Peyer's patch (tissue), 4 donors: ENCODE measurements at regions not wholly inside any gene's neighbourhood (a gene's known extent, or its start where the extent isn't known, plus 50 kb on each side); places are given as distances from the start of the nearest gene placed in this dataset.

Experiments
- DNase-seq, 3 donors: peaks; one replicate each; pipeline ENCODE4 v3.0.0-alpha.2; 2017 to 2019
- H3K27ac ChIP-seq, 4 donors: fragments of 200-600 bp; sonication (generic); one replicate each; pipeline ENCODE4 v1.5.1; 2016 to 2019
- H3K27me3 ChIP-seq, 2 donors: fragments of 200-600 bp; sonication (generic); one replicate each; pipeline ENCODE4 v1.5.1; 2019
- H3K36me3 ChIP-seq, 3 donors: fragments of 200-600 bp; sonication (generic); one replicate each; pipeline ENCODE4 v1.5.1; 2016 to 2019
- H3K4me1 ChIP-seq, 4 donors: fragments of 200-600 bp; sonication (generic); one replicate each; pipeline ENCODE4 v1.5.1; 2016 to 2019
- H3K4me3 ChIP-seq, 4 donors: fragments of 200-600 bp; sonication (generic); 1 replicate in 3 of 4; 2 replicates in 1 of 4; pipeline ENCODE4 v1.5.1; 2016 to 2019; ENCODE audit warnings: mild to moderate bottlenecking in 1 of 4
- H3K9me3 ChIP-seq, 4 donors: fragments of 200-600 bp; sonication (generic); one replicate each; pipeline ENCODE4 v1.5.1; 2016 to 2019; ENCODE audit warnings: mild to moderate bottlenecking in 1 of 4
- POLR2A ChIP-seq, 2 donors: fragments of 450-650 bp; IDR thresholded peaks; one replicate each; pipeline ENCODE4 v1.5.1; 2017; ENCODE audit warnings: antibody characterized with exemption in 2 of 2, mild to moderate bottlenecking in 2 of 2, moderate library complexity in 2 of 2
- TF ChIP-seq, protein P1 (sequence below), 6 experiments: fragments of 450-650 bp in 4 of 6; fragments of 200-600 bp in 2 of 6; sonication (generic) in 1 of 6; IDR thresholded peaks; one replicate each; pipeline ENCODE4 v1.5.1; 2017 to 2019; ENCODE audit warnings: antibody characterized with exemption in 6 of 6, mild to moderate bottlenecking in 3 of 6, moderate library complexity in 1 of 6

DNA sequence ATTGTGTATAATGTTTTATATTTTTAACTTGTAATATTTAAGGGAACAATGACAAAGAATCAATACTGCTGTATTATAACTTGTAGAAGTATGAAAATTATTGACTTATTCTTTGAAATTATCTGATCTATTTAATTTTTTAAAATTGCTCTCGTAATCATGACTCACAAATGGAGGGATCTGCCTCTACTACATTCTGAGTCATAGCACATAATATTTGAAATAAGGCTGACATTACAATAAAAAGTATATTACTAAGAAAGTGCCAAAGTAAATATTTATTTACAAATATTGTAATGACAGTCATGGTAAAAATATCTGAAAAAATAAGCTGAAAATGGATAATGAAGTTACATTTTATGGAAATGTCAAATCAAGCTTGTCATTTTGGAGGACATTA is 1144.6 kb upstream of the CDH2 start:
- DNase-seq: no peak
- H3K4me1 ChIP-seq: no peaks in the 10 kb centered on the region
- no peaks in the 10 kb centered on the region for H3K36me3 ChIP-seq
- TF ChIP-seq POLR2A (IDR thresholded peaks at IDR 0.05): no peak
- TF ChIP-seq, protein P1, sequence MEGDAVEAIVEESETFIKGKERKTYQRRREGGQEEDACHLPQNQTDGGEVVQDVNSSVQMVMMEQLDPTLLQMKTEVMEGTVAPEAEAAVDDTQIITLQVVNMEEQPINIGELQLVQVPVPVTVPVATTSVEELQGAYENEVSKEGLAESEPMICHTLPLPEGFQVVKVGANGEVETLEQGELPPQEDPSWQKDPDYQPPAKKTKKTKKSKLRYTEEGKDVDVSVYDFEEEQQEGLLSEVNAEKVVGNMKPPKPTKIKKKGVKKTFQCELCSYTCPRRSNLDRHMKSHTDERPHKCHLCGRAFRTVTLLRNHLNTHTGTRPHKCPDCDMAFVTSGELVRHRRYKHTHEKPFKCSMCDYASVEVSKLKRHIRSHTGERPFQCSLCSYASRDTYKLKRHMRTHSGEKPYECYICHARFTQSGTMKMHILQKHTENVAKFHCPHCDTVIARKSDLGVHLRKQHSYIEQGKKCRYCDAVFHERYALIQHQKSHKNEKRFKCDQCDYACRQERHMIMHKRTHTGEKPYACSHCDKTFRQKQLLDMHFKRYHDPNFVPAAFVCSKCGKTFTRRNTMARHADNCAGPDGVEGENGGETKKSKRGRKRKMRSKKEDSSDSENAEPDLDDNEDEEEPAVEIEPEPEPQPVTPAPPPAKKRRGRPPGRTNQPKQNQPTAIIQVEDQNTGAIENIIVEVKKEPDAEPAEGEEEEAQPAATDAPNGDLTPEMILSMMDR (IDR thresholded peaks at IDR 0.05): no peak
- H3K4me3 ChIP-seq: no peak overlapping the region
- H3K27ac ChIP-seq: no peak overlapping the region
- no peaks in the 10 kb centered on the region for H3K27me3 ChIP-seq
- no peaks in the 10 kb centered on the region for H3K9me3 ChIP-seq

DNA sequence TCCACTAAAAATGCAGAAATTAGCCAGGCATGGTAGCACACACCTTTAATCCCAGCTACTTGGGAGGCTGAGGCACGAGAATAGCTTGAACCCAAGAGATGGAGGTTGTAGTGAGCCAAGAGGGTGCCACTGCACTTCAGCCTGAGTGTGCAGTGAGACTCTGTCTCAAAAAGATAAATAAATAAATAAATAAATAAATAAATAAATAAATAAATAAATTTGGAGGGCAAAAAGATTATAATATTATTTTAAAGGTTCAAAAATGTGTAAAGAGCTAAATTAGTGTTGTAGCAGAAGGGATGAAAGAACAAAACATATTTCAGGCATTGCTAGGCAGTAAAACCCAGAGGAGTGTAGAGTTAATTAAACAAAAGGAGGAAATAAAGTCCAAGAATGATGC is 1136.4 kb upstream of the CDH2 start:
- Histone ChIP-seq H3K27me3 (no peaks in the 10 kb centered on the region), H3K9me3 (peaks cover 0 to 8% (median 0%) of the 10 kb centered on the region in 4 donors), H3K4me3 (no peak overlapping the region), H3K36me3 (no peaks in the 10 kb centered on the region), H3K27ac (no peak overlapping the region), H3K4me1 (no peaks in the 10 kb centered on the region)
- no peak for DNase-seq
- no peak for TF ChIP-seq POLR2A (IDR thresholded peaks at IDR 0.05)
- TF ChIP-seq, protein P1 (IDR thresholded peaks at IDR 0.05): no peak

DNA sequence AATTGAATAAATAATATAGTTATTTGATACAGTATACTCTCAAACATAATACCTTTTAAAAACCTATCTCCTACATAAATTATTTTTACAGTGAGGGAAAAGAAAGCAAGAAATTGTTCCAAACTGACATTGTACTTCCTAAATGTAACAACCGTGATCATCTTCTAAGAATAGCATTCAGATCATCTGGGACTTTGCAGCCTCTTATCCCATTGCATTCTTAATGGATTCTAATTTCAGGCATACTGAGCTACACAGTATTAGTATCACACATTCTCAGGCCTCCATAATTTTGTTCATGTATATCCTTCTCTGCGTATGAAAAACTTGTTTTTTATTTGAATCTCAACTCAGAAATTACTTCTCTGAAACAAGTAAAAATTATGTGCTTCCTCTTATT is 1134.7 kb upstream of the CDH2 start:
- TF ChIP-seq, protein P1 (IDR thresholded peaks at IDR 0.05): no peak
- TF ChIP-seq POLR2A (IDR thresholded peaks at IDR 0.05): no peak
- DNase-seq: no peak
- no peak overlapping the region for H3K4me3 ChIP-seq
- H3K27me3 ChIP-seq: no peaks in the 10 kb centered on the region
- H3K27ac ChIP-seq: no peak overlapping the region
- H3K4me1 ChIP-seq: no peaks in the 10 kb centered on the region
- no peaks in the 10 kb centered on the region for H3K36me3 ChIP-seq
- peaks cover 0 to 8% (median 0%) of the 10 kb centered on the region in 4 donors for H3K9me3 ChIP-seq

DNA sequence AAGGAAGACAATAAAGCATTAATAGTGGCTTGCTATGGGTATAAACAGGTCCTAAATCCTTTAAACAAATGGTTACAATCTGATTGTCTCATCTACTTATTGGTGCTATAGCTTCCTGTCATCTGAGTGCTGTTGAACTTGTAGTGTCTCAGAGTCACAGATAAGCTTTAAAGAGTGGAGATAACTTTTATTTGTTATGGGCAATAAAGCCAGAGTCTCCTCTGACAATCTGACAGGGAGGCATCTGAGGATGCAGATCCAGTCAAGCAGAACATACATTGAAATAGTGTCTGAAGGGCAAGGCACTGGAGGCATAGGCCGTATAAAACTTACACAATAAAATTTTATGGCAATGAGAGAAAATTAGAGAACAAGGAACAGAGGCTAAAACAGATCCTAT is 1132.4 kb upstream of the CDH2 start:
- Histone ChIP-seq H3K27me3 (no peaks in the 10 kb centered on the region), H3K4me1 (no peaks in the 10 kb centered on the region), H3K9me3 (peaks cover 0 to 5% (median 0%) of the 10 kb centered on the region in 4 donors), H3K27ac (no peak overlapping the region), H3K4me3 (no peak overlapping the region), H3K36me3 (no peaks in the 10 kb centered on the region)
- no peak for DNase-seq
- no peak for TF ChIP-seq POLR2A (IDR thresholded peaks at IDR 0.05)
- TF ChIP-seq, protein P1 (IDR thresholded peaks at IDR 0.05): no peak

DNA sequence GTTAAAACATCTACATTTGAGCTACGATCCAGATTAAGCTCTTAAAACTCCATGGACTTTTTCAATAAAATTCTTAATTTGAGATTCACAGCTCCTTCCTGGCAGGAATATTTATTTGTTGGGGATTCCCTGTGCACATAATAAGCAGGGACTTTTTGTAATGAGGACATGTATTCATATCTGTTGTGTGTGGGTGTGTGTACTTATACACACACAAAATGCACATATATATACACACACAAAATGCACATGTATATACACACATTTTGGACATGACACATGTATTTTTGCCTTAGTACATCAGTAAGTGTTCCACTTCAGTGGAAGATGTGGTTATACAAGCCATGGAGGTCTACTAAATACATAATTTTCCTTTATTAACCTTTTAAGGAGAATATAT is 1131.1 kb upstream of the CDH2 start:
- Histone ChIP-seq H3K9me3 (peaks cover 0 to 5% (median 0%) of the 10 kb centered on the region in 4 donors), H3K4me3 (no peak overlapping the region), H3K4me1 (no peaks in the 10 kb centered on the region), H3K27ac (no peak overlapping the region), H3K36me3 (no peaks in the 10 kb centered on the region), H3K27me3 (no peaks in the 10 kb centered on the region)
- no peak for DNase-seq
- TF ChIP-seq, protein P1 (IDR thresholded peaks at IDR 0.05): no peak
- TF ChIP-seq POLR2A (IDR thresholded peaks at IDR 0.05): no peak

DNA sequence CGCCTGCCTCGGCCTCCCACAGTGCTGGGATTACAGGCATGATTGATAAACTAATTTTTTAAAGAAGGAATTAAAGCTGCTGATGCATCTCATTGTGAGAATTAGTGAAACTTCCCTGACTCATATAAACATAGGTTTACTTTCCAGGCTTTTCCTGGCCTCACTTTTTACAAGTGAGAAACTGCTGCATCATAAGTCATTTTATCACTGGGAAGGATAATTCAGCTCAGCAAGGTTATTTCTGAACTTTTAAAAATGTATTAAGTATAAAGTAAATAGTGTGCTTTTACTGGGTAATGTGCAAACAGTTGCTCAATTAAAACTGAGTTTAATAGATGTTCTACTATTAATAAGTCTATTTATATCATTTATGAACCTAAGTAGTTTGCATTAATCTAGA is 1130.3 kb upstream of the CDH2 start:
- Histone ChIP-seq H3K36me3 (no peaks in the 10 kb centered on the region), H3K27ac (no peak overlapping the region), H3K9me3 (peaks cover 0 to 5% (median 0%) of the 10 kb centered on the region in 4 donors), H3K4me1 (no peaks in the 10 kb centered on the region), H3K4me3 (no peak overlapping the region), H3K27me3 (no peaks in the 10 kb centered on the region)
- DNase-seq: no peak
- TF ChIP-seq, protein P1 (IDR thresholded peaks at IDR 0.05): no peak
- TF ChIP-seq POLR2A (IDR thresholded peaks at IDR 0.05): no peak
